ENCODE measurements at regions not wholly inside any gene's neighbourhood (a gene's known extent, or its start where the extent isn't known, plus 50 kb on each side); places are given as distances from the start of the nearest gene placed in this dataset.

- H3K36me3 ChIP-seq: no peaks in the 10 kb centered on the region
- no peak overlapping the region for H3K27ac ChIP-seq
- H3K9me3 ChIP-seq: no peaks in the 10 kb centered on the region
- WGBS (ENCODE audit: insufficient coverage, low coverage, low lambda C conversion rate, missing lambda C conversion rate): 63% methylated on average over 3 of the region's 3 CpGs
- H3K4me3 ChIP-seq: no peak overlapping the region
- intact Hi-C loops (cut with DNase I): no loop called here
- H3K27me3 ChIP-seq: no peaks in the 10 kb centered on the region
- TF ChIP-seq CTCF (IDR thresholded peaks at IDR 0.05) (no peak), POLR2A (IDR thresholded peaks at IDR 0.05) (no peak)
- H3K4me1 ChIP-seq: no peaks in the 10 kb centered on the region
- no peak for DNase-seq
- ATAC-seq: no peak
Observed at GRCh38 chr4:187160486-187160885, 436.8 kb upstream of the FAT1 start.

- no peaks in the 10 kb centered on the region for H3K9me3 ChIP-seq
- TF ChIP-seq CTCF (IDR thresholded peaks at IDR 0.05): no peak
- no peak for TF ChIP-seq POLR2A (IDR thresholded peaks at IDR 0.05)
- no peak overlapping the region for H3K4me3 ChIP-seq
- DNase-seq (no peak), ATAC-seq (no peak)
- H3K4me1 ChIP-seq: no peaks in the 10 kb centered on the region
- WGBS (ENCODE audit: insufficient coverage, low coverage, low lambda C conversion rate, missing lambda C conversion rate): 73% methylated on average over 7 of the region's 7 CpGs
- no peaks in the 10 kb centered on the region for H3K36me3 ChIP-seq
- no peaks in the 10 kb centered on the region for H3K27me3 ChIP-seq
- intact Hi-C loops (cut with DNase I): no loop called here
- H3K27ac ChIP-seq: no peak overlapping the region
Observed at GRCh38 chr4:187166886-187167512, 443.3 kb upstream of the FAT1 start.

GRCh38 chr4:187171706-187172339 is 448.2 kb upstream of the FAT1 start:
- TF ChIP-seq CTCF (IDR thresholded peaks at IDR 0.05) (no peak), POLR2A (IDR thresholded peaks at IDR 0.05) (no peak)
- no peaks in the 10 kb centered on the region for H3K9me3 ChIP-seq
- DNase-seq (no peak), ATAC-seq (no peak)
- H3K27ac ChIP-seq: no peak overlapping the region
- H3K27me3 ChIP-seq: no peaks in the 10 kb centered on the region
- WGBS (ENCODE audit: insufficient coverage, low coverage, low lambda C conversion rate, missing lambda C conversion rate): 54% methylated on average over 12 of the region's 12 CpGs
- H3K4me1 ChIP-seq: no peaks in the 10 kb centered on the region
- no peak overlapping the region for H3K4me3 ChIP-seq
- intact Hi-C loops (cut with DNase I): no loop called here
- H3K36me3 ChIP-seq: no peaks in the 10 kb centered on the region

- Histone ChIP-seq H3K27me3 (no peaks in the 10 kb centered on the region), H3K27ac (no peak overlapping the region), H3K4me3 (no peak overlapping the region), H3K9me3 (no peaks in the 10 kb centered on the region), H3K4me1 (no peaks in the 10 kb centered on the region), H3K36me3 (no peaks in the 10 kb centered on the region)
- 47% methylated on average over 7 of the region's 7 CpGs for WGBS (ENCODE audit: insufficient coverage, low coverage, low lambda C conversion rate, missing lambda C conversion rate)
- intact Hi-C loops (cut with DNase I): no loop called here
- no peak for TF ChIP-seq POLR2A (IDR thresholded peaks at IDR 0.05)
- no peak for TF ChIP-seq CTCF (IDR thresholded peaks at IDR 0.05)
- ATAC-seq (no peak), DNase-seq (no peak)
Observed at GRCh38 chr4:187172340-187172761, 448.7 kb upstream of the FAT1 start.
